GM23248 (cell line): ENCODE measurements at regions not wholly inside any gene's neighbourhood (a gene's known extent, or its start where the extent isn't known, plus 50 kb on each side); places are given as distances from the start of the nearest gene placed in this dataset.

ENCODE experiments used
- EZH2 ChIP-seq: fragments of 200-600 bp; sonication (generic); IDR thresholded peaks from 2 replicates; pipeline ENCODE4 v1.6.1; 2018; ENCODE audit warnings: antibody characterized with exemption, mild to moderate bottlenecking; ENCODE audit not compliant: insufficient read depth, poor library complexity, severe bottlenecking
- EZH2phosphoT487 ChIP-seq: fragments of 200-600 bp; sonication (generic); IDR thresholded peaks from 2 replicates; pipeline ENCODE4 v1.6.1; 2018; ENCODE audit warnings: antibody characterized with exemption, moderate library complexity, mild to moderate bottlenecking, low read depth; ENCODE audit not compliant: insufficient read depth

DNA sequence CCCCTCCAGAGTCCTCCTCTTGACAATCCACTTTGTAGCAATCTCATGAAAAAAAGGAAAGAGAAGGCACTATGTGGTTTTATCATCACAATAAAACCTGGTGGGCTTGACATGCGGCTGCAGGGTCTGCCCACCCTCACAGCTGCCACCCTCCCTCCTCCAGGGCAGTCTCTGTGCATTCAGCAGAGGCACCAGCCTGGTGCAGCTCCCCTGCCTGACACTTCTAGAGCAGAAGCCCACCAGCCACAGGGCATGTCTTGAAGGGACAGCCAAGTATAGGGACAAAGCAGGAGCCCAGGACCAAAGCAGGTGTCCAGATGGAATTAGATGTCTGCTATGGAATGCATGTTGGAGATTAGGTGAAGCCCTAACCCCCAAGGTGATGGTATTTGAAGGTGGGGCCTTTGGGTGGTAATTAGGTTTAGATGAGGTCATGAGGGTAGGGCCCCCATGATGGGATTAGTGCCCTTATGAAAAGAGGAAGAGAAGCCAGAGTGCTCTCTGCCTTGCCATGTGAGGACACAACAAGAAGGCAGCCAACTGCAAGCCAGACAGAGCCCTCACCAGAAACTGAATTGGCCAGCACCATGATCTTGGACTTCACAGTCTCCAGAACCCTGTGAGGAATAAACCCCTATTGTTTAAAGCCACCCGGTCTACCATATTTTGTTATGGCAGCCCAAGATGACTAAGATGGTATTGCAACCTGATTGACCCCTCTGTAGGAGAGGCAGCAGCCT, 86.9 kb downstream of the MCFD2 start:
- no peak for TF ChIP-seq EZH2
- no peak for TF ChIP-seq EZH2phosphoT487
